ENCODE measurements at regions not wholly inside any gene's neighbourhood (a gene's known extent, or its start where the extent isn't known, plus 50 kb on each side); places are given as distances from the start of the nearest gene placed in this dataset.

DNA sequence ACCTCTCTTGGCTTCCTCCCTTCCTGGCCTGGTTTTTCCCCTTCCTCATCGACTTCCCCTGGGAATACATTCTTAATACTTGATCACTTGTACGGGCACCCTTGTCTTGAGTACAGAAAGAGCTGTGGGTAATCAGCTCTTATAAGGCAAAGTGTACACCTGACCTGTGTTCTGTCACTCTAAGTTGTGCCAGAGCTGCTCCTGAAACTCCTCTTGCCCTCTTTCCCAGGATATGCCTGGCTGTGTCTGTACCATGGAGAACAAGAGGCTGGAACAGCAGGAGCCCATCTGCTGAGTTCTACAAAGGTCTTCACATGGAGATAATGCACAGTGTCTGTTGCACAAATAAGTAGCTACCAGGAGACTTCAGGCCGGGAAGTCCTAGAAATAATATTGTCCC is 110.1 kb downstream of the FOXA2 start:
- WGBS, 2 donors (ENCODE audit: low coverage in 1 of 2): 72 to 82% methylated on average over 2 to 3 of the region's 3 CpGs
- ATAC-seq: no peak

DNA sequence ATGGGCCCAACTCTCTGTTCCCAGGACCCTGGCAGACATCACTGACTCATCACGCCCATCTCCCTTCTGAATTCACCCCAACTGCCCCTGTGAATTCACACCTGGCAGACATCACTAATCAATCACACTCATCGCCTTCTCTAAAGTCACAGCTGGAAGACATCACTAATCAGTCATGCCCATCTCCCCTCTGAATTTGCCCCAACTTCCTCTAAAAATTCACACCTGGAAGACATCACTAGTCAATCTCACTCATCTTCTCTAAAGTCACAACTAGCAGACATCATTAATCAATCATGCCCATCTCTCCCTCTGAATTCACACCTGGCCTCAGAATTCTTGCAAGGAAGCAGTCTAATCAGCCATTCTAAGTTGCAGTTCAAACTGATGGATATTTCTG is 111.1 kb downstream of the FOXA2 start:
- Histone ChIP-seq H3K4me3 (no peak overlapping the region), H3K9me3 (peaks cover 0 to 8% (median 0%) of the 10 kb centered on the region in 3 donors), H3K27ac (no peak overlapping the region), H3K27me3 (peaks cover 36% of the 10 kb centered on the region), H3K36me3 (no peaks in the 10 kb centered on the region), H3K4me1 (no peaks in the 10 kb centered on the region)
- 31 to 61% methylated on average over 2 of the region's 2 CpGs for WGBS, 2 donors (ENCODE audit: low coverage in 1 of 2)
- no peak for ATAC-seq
- TF ChIP-seq POLR2AphosphoS5 (IDR thresholded peaks at IDR 0.05): no peak
- TF ChIP-seq POLR2A (IDR thresholded peaks at IDR 0.05): no peak
- TF ChIP-seq EP300 (IDR thresholded peaks at IDR 0.05): no peak
- TF ChIP-seq, protein P1, sequence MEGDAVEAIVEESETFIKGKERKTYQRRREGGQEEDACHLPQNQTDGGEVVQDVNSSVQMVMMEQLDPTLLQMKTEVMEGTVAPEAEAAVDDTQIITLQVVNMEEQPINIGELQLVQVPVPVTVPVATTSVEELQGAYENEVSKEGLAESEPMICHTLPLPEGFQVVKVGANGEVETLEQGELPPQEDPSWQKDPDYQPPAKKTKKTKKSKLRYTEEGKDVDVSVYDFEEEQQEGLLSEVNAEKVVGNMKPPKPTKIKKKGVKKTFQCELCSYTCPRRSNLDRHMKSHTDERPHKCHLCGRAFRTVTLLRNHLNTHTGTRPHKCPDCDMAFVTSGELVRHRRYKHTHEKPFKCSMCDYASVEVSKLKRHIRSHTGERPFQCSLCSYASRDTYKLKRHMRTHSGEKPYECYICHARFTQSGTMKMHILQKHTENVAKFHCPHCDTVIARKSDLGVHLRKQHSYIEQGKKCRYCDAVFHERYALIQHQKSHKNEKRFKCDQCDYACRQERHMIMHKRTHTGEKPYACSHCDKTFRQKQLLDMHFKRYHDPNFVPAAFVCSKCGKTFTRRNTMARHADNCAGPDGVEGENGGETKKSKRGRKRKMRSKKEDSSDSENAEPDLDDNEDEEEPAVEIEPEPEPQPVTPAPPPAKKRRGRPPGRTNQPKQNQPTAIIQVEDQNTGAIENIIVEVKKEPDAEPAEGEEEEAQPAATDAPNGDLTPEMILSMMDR (IDR thresholded peaks at IDR 0.05): no peak

More for the DNA sequence above, 110.1 kb downstream of the FOXA2 start:
- Histone ChIP-seq H3K27me3 (peaks cover 36% of the 10 kb centered on the region), H3K9me3 (peaks cover 0 to 16% (median 0%) of the 10 kb centered on the region in 3 donors), H3K4me3 (no peak overlapping the region), H3K27ac (no peak overlapping the region), H3K36me3 (no peaks in the 10 kb centered on the region), H3K4me1 (no peaks in the 10 kb centered on the region)
- TF ChIP-seq POLR2AphosphoS5 (IDR thresholded peaks at IDR 0.05) (no peak), POLR2A (IDR thresholded peaks at IDR 0.05) (no peak), EP300 (IDR thresholded peaks at IDR 0.05) (no peak)
- TF ChIP-seq, protein P1 (IDR thresholded peaks at IDR 0.05): no peak

DNA sequence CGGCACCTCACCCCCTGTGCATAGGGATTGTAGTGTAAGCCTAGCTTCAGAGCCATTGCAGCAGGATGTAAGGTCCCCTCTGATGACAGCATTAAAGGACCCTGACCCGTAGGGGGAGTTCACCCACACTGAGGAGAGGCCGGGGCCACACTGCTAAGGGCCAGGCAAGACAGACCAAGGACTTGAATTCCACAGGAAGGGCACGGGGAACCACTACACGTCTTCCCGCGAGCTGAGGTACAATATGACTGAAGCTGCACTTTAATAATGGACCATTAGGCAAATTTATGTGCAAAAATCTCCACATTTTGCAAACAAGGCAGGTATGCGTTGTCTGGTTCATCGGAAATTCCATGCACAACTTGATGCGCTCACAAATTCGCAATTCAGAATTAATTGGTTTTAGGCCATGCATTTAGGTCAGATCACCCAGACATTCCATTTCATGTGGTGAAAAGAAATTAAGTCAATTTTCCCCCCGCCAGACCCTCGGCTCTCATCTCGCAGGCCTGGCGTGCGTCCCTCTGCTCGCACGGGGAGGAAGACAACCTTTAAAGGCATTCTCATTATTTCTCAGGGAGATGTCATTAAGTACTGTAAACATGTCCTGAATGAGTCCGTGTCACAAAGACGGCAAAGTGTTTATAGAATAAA is 111.8 kb downstream of the FOXA2 start:
- no peak for ATAC-seq
- Histone ChIP-seq H3K27ac (no peak overlapping the region), H3K4me3 (no peak overlapping the region), H3K27me3 (peaks cover 37% of the 10 kb centered on the region), H3K4me1 (no peaks in the 10 kb centered on the region), H3K36me3 (no peaks in the 10 kb centered on the region), H3K9me3 (peaks cover 0 to 2% (median 0%) of the 10 kb centered on the region in 3 donors)
- TF ChIP-seq EP300 (IDR thresholded peaks at IDR 0.05): no peak
- WGBS, 2 donors (ENCODE audit: low coverage in 1 of 2): 51 to 55% methylated on average over 15 to 19 of the region's 20 CpGs

DNA sequence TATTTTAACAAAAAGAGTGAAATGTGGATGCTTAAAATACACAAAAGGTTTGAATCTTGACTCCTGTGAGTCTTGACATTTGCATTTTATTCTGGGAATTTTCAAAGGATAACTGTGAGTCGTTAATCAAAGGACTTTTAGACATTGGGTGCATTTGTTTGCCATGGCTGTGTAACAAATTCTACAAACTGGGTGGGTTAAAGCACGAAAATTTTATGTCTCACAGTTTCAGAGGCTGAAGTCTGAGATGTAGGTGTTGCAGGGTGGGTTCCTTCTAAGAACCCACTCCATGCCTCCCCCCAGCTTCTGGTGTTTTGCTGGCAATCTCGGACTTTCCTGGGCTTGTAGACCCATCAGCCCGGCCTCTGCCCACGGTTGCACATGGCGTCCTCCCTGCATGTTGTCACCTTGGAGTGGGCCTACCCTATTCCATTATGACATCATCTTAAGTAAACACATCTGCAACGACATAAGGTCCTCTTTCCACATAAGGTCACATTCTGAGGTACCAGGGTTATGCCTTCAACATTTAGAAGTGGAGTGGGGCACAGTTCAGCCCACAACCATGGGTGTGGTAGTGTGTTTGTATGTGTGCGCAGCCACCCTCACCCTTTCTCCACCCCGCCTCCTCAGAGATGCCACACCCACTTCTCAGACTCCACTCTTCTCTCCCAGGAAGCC is 113.1 kb downstream of the FOXA2 start:
- Histone ChIP-seq H3K27ac (no peak overlapping the region), H3K4me1 (no peaks in the 10 kb centered on the region), H3K4me3 (no peak overlapping the region), H3K9me3 (no peaks in the 10 kb centered on the region), H3K27me3 (peaks cover 50% of the 10 kb centered on the region), H3K36me3 (no peaks in the 10 kb centered on the region)
- 57 to 69% methylated on average over 1 to 6 of the region's 9 CpGs for whole genome bisulfite sequencing, 2 donors (ENCODE audit: low coverage in 1 of 2)
- no peak for ATAC-seq
- TF ChIP-seq POLR2A (IDR thresholded peaks at IDR 0.05) (no peak), EP300 (IDR thresholded peaks at IDR 0.05) (no peak), POLR2AphosphoS5 (IDR thresholded peaks at IDR 0.05) (no peak)
- TF ChIP-seq, protein P1 (IDR thresholded peaks at IDR 0.05): no peak

DNA sequence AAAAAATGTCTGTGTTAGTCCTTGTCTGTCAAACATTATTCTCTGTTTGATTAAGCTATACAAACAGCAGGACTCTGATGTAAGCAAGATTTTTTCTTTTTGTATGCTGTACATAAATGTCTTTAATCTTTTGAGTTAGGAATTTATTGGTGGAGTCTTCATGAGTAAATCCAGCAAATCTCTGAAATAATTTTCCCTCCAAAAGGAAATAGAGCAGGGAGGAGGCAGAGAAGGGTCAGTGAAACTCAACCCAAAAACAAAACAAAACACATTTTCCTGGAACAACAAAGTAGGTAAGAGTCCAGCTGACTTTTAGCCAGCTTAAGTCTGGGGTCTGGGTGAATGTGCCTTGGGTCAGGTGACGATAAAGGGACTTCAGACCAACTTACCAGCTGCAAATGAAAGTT is 113.7 kb downstream of the FOXA2 start:
- TF ChIP-seq EP300 (IDR thresholded peaks at IDR 0.05) (no peak), POLR2AphosphoS5 (IDR thresholded peaks at IDR 0.05) (no peak), POLR2A (IDR thresholded peaks at IDR 0.05) (no peak)
- TF ChIP-seq, protein P1 (IDR thresholded peaks at IDR 0.05): no peak
- 29 to 50% methylated on average over 1 of the region's 1 CpG for WGBS, 2 donors (ENCODE audit: low coverage in 1 of 2)
- Histone ChIP-seq H3K4me1 (no peaks in the 10 kb centered on the region), H3K36me3 (no peaks in the 10 kb centered on the region), H3K9me3 (no peaks in the 10 kb centered on the region), H3K27ac (no peak overlapping the region), H3K27me3 (peaks cover 47% of the 10 kb centered on the region), H3K4me3 (no peak overlapping the region)
- no peak for ATAC-seq
